ENCODE measurements at regions not wholly inside any gene's neighbourhood (a gene's known extent, or its start where the extent isn't known, plus 50 kb on each side); places are given as distances from the start of the nearest gene placed in this dataset.
"Not testable (repeated sequence)": the region's sequence is repeated elsewhere in the genome, so short reads cannot be mapped to it uniquely, and the experiment has no call there.

DNA sequence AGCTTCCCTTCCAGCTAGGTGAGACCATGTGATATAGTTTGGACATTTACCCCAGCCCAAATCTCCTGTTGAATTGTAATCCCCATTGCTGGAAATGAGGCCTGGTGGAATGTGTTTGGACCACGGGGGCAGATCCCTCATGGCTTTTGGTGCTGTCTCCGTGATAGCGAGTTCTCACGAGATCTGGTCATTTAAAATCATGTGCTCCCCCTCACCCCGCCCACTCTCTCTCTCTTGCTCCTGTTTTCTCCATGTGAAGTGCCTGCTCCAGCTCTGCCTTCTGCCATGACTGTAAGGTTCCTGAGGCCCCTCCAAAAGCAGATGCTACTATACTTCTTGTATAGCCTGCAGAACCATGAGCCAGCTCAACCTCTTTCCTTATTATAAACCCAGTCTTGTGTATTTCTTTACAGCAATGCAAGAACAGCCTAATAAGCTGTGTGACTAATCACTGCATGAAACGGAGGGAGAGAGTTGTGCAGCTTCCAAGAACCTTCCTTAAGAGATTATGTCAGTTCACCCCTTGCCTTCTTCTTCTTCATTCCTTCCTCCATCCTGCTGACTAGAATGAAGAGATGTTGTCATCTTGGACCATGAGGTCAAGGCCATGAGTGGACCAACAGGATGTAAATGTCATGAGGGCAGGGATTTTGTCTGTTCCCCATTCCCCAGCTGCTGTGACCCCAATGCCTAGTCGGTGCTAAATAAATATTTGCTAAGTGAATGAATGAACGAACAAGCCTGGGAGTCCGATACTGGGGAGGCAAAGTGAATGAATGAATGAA lies 91.0 kb downstream of the CPN2 start:
- Histone ChIP-seq H3K4me1 (ENCODE audit: insufficient read depth) (peaks cover 2% of the 10 kb centered on the region), H3K27ac (no peak overlapping the region), H3K27me3 (no peaks in the 10 kb centered on the region), H3K4me3 (no peak overlapping the region), H3K9me3 (no peaks in the 10 kb centered on the region), H3K36me3 (no peaks in the 10 kb centered on the region)
- TF ChIP-seq, protein P1, sequence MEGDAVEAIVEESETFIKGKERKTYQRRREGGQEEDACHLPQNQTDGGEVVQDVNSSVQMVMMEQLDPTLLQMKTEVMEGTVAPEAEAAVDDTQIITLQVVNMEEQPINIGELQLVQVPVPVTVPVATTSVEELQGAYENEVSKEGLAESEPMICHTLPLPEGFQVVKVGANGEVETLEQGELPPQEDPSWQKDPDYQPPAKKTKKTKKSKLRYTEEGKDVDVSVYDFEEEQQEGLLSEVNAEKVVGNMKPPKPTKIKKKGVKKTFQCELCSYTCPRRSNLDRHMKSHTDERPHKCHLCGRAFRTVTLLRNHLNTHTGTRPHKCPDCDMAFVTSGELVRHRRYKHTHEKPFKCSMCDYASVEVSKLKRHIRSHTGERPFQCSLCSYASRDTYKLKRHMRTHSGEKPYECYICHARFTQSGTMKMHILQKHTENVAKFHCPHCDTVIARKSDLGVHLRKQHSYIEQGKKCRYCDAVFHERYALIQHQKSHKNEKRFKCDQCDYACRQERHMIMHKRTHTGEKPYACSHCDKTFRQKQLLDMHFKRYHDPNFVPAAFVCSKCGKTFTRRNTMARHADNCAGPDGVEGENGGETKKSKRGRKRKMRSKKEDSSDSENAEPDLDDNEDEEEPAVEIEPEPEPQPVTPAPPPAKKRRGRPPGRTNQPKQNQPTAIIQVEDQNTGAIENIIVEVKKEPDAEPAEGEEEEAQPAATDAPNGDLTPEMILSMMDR (IDR thresholded peaks at IDR 0.05): no peak
- TF ChIP-seq EP300 (IDR thresholded peaks at IDR 0.05): no peak
- no peak for TF ChIP-seq POLR2A (IDR thresholded peaks at IDR 0.05)
- peak in 1 of 5 donors; percentile 9 for DNase-seq
- intact Hi-C loops (cut with DNase I): loop anchor here in 1 of 4 donors (10.0 kb wide), 1 partner anchor 55 kb away; no protein-coding TSS in a partner anchor
- 64 to 68% (median 65%) methylated on average over 9 of the region's 9 CpGs for WGBS, 3 donors

DNA sequence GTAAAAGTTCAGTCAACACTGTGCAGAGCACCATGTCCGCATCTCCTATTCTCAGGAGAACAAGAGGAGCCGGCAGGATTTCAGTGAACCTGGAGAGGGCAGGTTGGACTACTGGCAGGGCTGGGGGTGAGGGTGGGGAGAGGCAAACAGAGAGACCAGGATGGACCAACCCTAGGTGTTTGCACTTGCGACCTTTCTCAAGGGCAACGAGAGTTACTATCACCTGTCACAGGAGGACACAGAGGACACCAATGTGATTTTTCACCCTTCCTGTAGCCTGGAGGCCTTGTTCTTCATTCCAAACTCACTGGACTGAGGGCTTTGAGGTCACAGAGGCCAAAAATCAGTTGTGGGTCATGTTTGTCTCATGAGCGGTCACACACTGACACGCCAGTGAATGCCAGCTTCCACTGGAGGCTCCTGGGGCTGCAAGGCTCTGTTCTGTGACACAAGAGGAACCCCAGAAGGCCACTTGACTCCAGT lies 89.5 kb downstream of the CPN2 start:
- Histone ChIP-seq H3K36me3 (no peaks in the 10 kb centered on the region), H3K27me3 (no peaks in the 10 kb centered on the region), H3K9me3 (no peaks in the 10 kb centered on the region), H3K4me3 (no peak overlapping the region), H3K27ac (no peak overlapping the region), H3K4me1 (ENCODE audit: insufficient read depth) (peaks cover 7% of the 10 kb centered on the region)
- TF ChIP-seq POLR2A (IDR thresholded peaks at IDR 0.05) (no peak), EP300 (IDR thresholded peaks at IDR 0.05) (no peak)
- TF ChIP-seq, protein P1 (IDR thresholded peaks at IDR 0.05): no peak
- peak in 2 of 5 donors; percentile 11 to 14 for DNase-seq
- WGBS, 3 donors: 95 to 97% (median 96%) methylated on average over 6 of the region's 6 CpGs
- intact Hi-C loops (cut with DNase I): loop anchor here in 1 of 4 donors (10.0 kb wide), 1 partner anchor 53 kb away; no protein-coding TSS in a partner anchor

DNA sequence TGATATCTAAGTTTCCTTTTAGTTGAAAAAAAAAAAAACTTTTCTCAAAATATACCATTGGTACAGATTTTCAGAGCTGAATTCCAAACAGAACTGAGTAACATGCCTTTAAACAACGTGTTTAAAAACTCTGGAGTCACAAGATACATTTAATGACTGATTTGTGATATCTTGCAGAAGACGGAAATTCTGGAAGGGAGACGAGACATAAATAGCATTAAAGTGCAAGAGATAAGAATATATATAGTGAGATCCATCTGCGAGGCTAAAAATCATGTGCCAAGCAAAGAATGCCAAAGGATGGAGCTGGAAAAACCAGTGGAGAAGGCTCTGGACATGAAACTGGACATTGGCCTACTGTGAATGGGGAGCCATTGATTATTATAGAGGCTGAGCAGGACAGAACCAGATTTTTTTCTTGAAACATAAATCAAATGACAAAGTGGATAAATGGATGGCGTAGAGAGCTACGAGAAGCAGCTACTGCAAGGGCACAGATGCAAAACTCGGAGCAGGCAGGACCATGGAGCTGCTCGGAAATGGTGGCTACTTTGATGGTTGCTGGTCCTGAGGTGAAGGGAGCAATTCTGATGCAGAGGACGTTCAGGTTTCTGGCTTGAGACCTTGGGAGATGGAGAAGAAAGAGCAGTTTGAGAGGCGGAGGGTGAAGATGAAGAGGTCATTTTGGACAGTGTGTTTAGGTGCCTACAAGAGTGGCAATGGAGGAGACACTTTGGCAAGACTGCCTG lies 88.8 kb downstream of the CPN2 start:
- peak in 1 of 5 donors; percentile 7 for DNase-seq
- Histone ChIP-seq H3K4me3 (no peak overlapping the region), H3K27ac (no peak overlapping the region), H3K4me1 (ENCODE audit: insufficient read depth) (peaks cover 10% of the 10 kb centered on the region), H3K27me3 (no peaks in the 10 kb centered on the region), H3K36me3 (no peaks in the 10 kb centered on the region), H3K9me3 (no peaks in the 10 kb centered on the region)
- WGBS, 3 donors: 80 to 93% (median 84%) methylated on average over 10 of the region's 10 CpGs
- intact Hi-C loops (cut with DNase I): loop anchor here in 1 of 4 donors (10.0 kb wide), 1 partner anchor 52 kb away; no protein-coding TSS in a partner anchor
- TF ChIP-seq EP300 (IDR thresholded peaks at IDR 0.05) (no peak), POLR2A (IDR thresholded peaks at IDR 0.05) (no peak)
- TF ChIP-seq, protein P1 (IDR thresholded peaks at IDR 0.05): no peak

DNA sequence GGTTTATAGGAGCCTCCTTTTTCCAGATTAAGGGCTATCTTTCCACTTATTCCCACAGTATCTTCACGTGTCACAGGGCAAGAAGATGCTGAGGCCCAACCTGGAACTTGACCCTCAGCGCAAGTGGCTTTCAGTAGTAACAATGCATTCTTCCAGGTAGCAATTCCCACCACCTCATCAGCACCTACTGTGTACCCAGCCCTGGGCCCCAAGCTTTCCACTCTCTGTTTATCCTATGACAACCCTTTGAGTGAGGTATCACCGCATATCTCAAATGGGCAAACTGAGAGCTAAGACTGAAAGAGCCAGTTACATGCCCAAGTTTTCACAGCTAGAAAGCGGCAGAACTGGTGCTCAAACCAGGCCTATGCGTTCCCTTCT lies 88.2 kb downstream of the CPN2 start:
- Histone ChIP-seq H3K36me3 (no peaks in the 10 kb centered on the region), H3K9me3 (no peaks in the 10 kb centered on the region), H3K27ac (no peak overlapping the region), H3K4me1 (ENCODE audit: insufficient read depth) (peaks cover 13% of the 10 kb centered on the region), H3K4me3 (no peak overlapping the region), H3K27me3 (no peaks in the 10 kb centered on the region)
- 96 to 98% (median 97%) methylated on average over 5 of the region's 5 CpGs for WGBS, 3 donors
- intact Hi-C loops (cut with DNase I): loop anchor here in 1 of 4 donors (10.0 kb wide), 1 partner anchor 52 kb away; no protein-coding TSS in a partner anchor
- TF ChIP-seq POLR2A (IDR thresholded peaks at IDR 0.05) (no peak), EP300 (IDR thresholded peaks at IDR 0.05) (no peak)
- TF ChIP-seq, protein P1 (IDR thresholded peaks at IDR 0.05): no peak
- peak in 1 of 5 donors; percentile 6 for DNase-seq

DNA sequence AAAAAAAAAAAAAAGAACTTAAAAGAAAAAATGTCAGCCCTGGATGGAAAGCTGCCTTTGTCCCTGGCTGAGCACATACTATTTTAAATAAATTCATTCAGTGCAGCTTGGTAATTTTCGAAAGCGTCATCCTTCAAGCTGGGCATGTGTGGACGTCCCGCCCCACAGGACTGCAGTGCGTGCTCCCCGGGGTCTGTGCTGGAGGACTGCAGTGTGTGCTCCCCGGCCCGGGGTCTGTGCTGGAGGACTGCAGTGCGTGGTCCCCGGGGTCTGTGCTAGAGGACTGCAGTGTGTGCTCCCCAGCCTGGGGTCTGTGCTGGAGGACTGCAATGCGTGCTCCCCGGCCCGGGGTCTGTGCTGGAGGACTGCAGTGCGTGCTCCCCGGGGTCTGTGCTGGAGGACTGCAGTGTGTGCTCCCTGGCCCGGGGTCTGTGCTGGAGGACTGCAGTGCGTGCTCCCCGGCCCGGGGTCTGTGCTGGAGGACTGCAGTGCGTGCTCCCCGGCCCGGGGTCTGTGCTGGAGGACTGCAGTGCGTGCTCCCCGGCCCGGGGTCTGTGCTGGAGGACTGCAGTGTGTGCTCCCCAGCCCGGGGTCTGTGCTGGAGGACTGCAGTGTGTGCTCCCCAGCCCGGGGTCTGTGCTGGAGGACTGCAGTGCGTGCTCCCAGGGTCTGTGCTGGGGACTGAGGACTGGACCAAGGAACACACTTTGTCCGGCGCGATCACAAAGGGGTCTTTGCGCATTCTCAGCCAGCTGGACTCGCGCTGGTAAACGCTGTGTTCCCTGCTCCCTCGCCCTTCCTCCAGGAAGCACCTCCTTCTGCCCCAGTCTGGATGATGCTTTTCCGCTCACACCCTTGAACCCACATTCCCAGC lies 86.3 kb downstream of the CPN2 start:
- DNase-seq: peak in 2 of 5 donors; percentile 18 to 28
- not testable (repeated sequence) for H3K27me3 ChIP-seq, H3K9me3 ChIP-seq, H3K4me3 ChIP-seq, H3K36me3 ChIP-seq
- intact Hi-C loops (cut with DNase I): loop anchor here (5.0 to 10.0 kb wide), 4 partner anchors 47 to 128 kb away; partner anchors contain the start of gene HES1 (in 3 of the 4)
- peaks cover 17% of the 10 kb centered on the region for H3K4me1 ChIP-seq (ENCODE audit: insufficient read depth)
- H3K27ac ChIP-seq: peak overlapping the region in 1 of 2 donors; percentile 16
- WGBS, 3 donors: 56 to 64% (median 60%) methylated on average over 34 to 37 of the region's 37 CpGs
